ENCODE measurements at regions not wholly inside any gene's neighbourhood (a gene's known extent, or its start where the extent isn't known, plus 50 kb on each side); places are given as distances from the start of the nearest gene placed in this dataset.

- in situ Hi-C loops (cut with MboI) = no loop called here
- no TSS peak for BruUV-seq (replicated peaks)
- H3K9ac ChIP-seq (ENCODE audit: control insufficient read depth, insufficient read depth, low read length) = no peak overlapping the region
- TF ChIP-seq POLR2AphosphoS2 (IDR thresholded peaks at IDR 0.05; ENCODE audit: low read depth, low read length) (no peak), EGR1 (IDR thresholded peaks at IDR 0.05; ENCODE audit: borderline replicate concordance in 1 of 2, low read depth in 2 of 2, low read length in 2 of 2) (no peak), RAD51 (IDR thresholded peaks at IDR 0.05) (no peak), NBN (IDR thresholded peaks at IDR 0.05) (no peak), CUX1 (IDR thresholded peaks at IDR 0.05; ENCODE audit: insufficient replicate concordance, low read depth, low read length) (no peak), POU2F2 (IDR thresholded peaks at IDR 0.05; ENCODE audit: borderline replicate concordance, low read depth, low read length) (no peak), IRF3 (IDR thresholded peaks at IDR 0.05) (no peak), BCL3 (IDR thresholded peaks at IDR 0.05; ENCODE audit: borderline replicate concordance, insufficient read depth, low read depth, low read length, poor library complexity, severe bottlenecking) (no peak), NFYA (IDR thresholded peaks at IDR 0.05; ENCODE audit: borderline replicate concordance, low read depth, low read length) (no peak), PRDM15 (CRISPR knock-in tag; IDR thresholded peaks at IDR 0.05) (no peak)
These were observed 59.2 kb upstream of the ADCY1 start for GRCh38 chr7:45514944-45515343.

More at GRCh38 chr7:45514944-45515343, 59.2 kb upstream of the ADCY1 start:
- Histone ChIP-seq H4K20me1 (ENCODE audit: control insufficient read depth, insufficient read depth) (no peaks in the 10 kb centered on the region), H3K4me1 (ENCODE audit: control insufficient read depth, insufficient read depth, low read length) (no peaks in the 10 kb centered on the region), H3K27me3 (replicated peaks in 1 of 2; ENCODE audit: control insufficient read depth in 2 of 2, insufficient read depth in 2 of 2, low read length in 1 of 2) (no peaks in the 10 kb centered on the region), H3K4me3 (no peak overlapping the region), H3K9me3 (replicated peaks; ENCODE audit: control insufficient read depth, insufficient read depth, low read length) (no peaks in the 10 kb centered on the region; the same call in 2 of the 3 replicates), H3K36me3 (ENCODE audit: control insufficient read depth in 2 of 2, insufficient read depth in 2 of 2, low read length in 1 of 2) (no peaks in the 10 kb centered on the region), H3K79me2 (ENCODE audit: control insufficient read depth, insufficient read depth, low read length) (no peaks in the 10 kb centered on the region), H3K4me2 (ENCODE audit: control insufficient read depth, insufficient read depth) (no peak overlapping the region), H2AFZ (ENCODE audit: control insufficient read depth, low read depth, low read length) (no peak overlapping the region), H3K27ac (ENCODE audit: control insufficient read depth, insufficient read depth) (no peak overlapping the region)
- ATAC-seq (no peak), FAIRE-seq (no peak), DNase-seq (ENCODE audit: low read depth, low spot score) (no peak)
- POLR2A ChIA-PET = no interaction called here
- intact Hi-C loops (cut with micrococcal nuclease; ENCODE audit: unreplicated experiment) = no loop called here
- CTCF ChIA-PET = no interaction called here
- WGBS (ENCODE audit: insufficient coverage, insufficient replicate concordance, low lambda C conversion rate, missing lambda C conversion rate) = 41% methylated on average over 4 of the region's 4 CpGs
- RAD21 ChIA-PET (ENCODE audit: unreplicated experiment) = no interaction called here
- SMC1A ChIA-PET (ENCODE audit: uncharacterized antibody, unreplicated experiment) = no interaction called here

Measured in GM12878 (cell line).